Prostate gland (tissue), 2 donors: ENCODE measurements at regions not wholly inside any gene's neighbourhood (a gene's known extent, or its start where the extent isn't known, plus 50 kb on each side); places are given as distances from the start of the nearest gene placed in this dataset.

ENCODE experiments used
- DNase-seq: peaks from one replicate; pipeline ENCODE4 v3.0.0-alpha.2; 2019; ENCODE audit warnings: low spot score
- H3K27ac ChIP-seq, 2 donors: fragments of 200-600 bp; sonication (generic); 2 replicates each; pipeline ENCODE4 v1.5.1; 2017 to 2019
- H3K27me3 ChIP-seq: fragments of 200-600 bp; sonication (generic); replicated peaks from 2 replicates; pipeline ENCODE4 v1.5.1; 2019; ENCODE audit not compliant: insufficient read depth
- H3K36me3 ChIP-seq, 2 donors: fragments of 200-600 bp; sonication (generic); 1 replicate in 1 of 2; 2 replicates in 1 of 2; pipeline versions ENCODE4 v1.5.1 to v1.8.1; 2017 to 2019
- H3K4me1 ChIP-seq: fragments of 200-600 bp; sonication (generic); replicated peaks from 2 replicates; pipeline ENCODE4 v1.5.1; 2019
- H3K4me3 ChIP-seq, 2 donors: fragments of 200-600 bp; sonication (generic); 2 replicates each; pipeline ENCODE4 v1.5.1; 2017 to 2019
- H3K9me3 ChIP-seq: fragments of 200-600 bp; sonication (generic); 2 replicates; pipeline ENCODE4 v1.5.1; 2017
- POLR2A ChIP-seq: fragments of 450-650 bp; IDR thresholded peaks from one replicate; pipeline ENCODE4 v1.6.1; 2016; ENCODE audit warnings: antibody characterized with exemption, mild to moderate bottlenecking
- POLR2AphosphoS5 ChIP-seq: sonication (generic); formaldehyde crosslinking; IDR thresholded peaks from one replicate; pipeline ENCODE4 v1.6.1; 2017; ENCODE audit warnings: antibody characterized with exemption
- WGBS: methylation state at CpG from one replicate; pipeline ENCODE4 v1.1.5; 2018; 5-methylcytosine and 5-hydroxymethylcytosine counted together
- intact Hi-C: fragments of 100-400 bp; cut with DNase I; formaldehyde crosslinking; loops from one replicate; pipeline ENCODE4 v1.14.2; 2022
- TF ChIP-seq, protein P1 (sequence below), 4 experiments: fragments of 200-600 bp in 2 of 4; fragments of 450-650 bp in 2 of 4; sonication (generic) in 2 of 4; IDR thresholded peaks; 1 replicate in 3 of 4; 2 replicates in 1 of 4; pipeline ENCODE4 v1.5.1; 2016 to 2019; ENCODE audit warnings: antibody characterized with exemption in 4 of 4, mild to moderate bottlenecking in 2 of 4, moderate library complexity in 2 of 4

GRCh38 chrX:39484159-39485068, 613.3 kb downstream of the BCOR start:
- no peak for DNase-seq
- 77% methylated on average over 12 of the region's 12 CpGs for WGBS
- Histone ChIP-seq H3K4me1 (no peaks in the 10 kb centered on the region), H3K9me3 (no peaks in the 10 kb centered on the region), H3K36me3 (no peaks in the 10 kb centered on the region), H3K4me3 (no peak overlapping the region), H3K27me3 (no peaks in the 10 kb centered on the region), H3K27ac (no peak overlapping the region)
- intact Hi-C loops = no loop called here
- TF ChIP-seq, protein P1, sequence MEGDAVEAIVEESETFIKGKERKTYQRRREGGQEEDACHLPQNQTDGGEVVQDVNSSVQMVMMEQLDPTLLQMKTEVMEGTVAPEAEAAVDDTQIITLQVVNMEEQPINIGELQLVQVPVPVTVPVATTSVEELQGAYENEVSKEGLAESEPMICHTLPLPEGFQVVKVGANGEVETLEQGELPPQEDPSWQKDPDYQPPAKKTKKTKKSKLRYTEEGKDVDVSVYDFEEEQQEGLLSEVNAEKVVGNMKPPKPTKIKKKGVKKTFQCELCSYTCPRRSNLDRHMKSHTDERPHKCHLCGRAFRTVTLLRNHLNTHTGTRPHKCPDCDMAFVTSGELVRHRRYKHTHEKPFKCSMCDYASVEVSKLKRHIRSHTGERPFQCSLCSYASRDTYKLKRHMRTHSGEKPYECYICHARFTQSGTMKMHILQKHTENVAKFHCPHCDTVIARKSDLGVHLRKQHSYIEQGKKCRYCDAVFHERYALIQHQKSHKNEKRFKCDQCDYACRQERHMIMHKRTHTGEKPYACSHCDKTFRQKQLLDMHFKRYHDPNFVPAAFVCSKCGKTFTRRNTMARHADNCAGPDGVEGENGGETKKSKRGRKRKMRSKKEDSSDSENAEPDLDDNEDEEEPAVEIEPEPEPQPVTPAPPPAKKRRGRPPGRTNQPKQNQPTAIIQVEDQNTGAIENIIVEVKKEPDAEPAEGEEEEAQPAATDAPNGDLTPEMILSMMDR (IDR thresholded peaks at IDR 0.05) = no peak
- no peak for TF ChIP-seq POLR2AphosphoS5
- no peak for TF ChIP-seq POLR2A

DNA sequence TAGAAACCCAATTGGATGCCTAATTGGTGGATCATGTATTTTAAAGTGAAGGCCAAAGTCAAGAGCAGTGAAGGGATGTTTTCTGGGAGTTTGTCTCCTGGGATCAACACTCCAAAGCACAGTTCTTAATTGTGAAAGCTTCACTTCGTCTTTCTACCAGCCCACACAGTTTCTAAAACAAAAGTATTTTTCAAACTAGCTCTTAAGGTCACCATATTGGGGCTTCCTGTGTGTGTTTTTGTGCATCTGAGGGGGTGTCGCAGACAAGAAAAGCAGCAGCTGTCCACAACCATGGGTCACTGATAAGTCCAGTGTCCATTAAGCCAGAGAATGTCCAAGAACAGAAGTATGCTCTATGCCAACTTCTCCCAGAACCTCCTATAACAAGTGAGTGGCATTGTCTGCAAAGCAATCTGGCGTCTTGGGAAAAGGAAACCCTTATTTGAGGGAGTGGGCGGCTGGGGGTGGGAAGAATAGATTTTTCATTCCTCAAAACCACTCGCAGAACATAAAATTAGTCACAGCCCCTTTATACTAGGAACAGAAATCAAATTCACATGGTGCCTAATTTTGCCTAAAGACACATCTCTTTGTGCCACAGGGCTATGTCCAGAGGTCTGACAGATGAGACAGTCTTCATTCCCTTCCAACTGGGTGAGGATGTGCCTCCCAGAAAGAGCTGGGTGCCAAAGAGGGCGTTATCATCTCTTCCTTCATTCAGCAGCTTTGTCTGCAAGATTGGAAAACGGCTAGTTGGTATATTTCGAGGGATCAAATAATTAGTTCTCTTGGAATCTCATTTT, 610.4 kb downstream of the BCOR start:
- Histone ChIP-seq H3K27me3 (no peaks in the 10 kb centered on the region), H3K4me1 (no peaks in the 10 kb centered on the region), H3K4me3 (no peak overlapping the region), H3K9me3 (no peaks in the 10 kb centered on the region), H3K27ac (no peak overlapping the region), H3K36me3 (no peaks in the 10 kb centered on the region)
- no peak for TF ChIP-seq POLR2AphosphoS5
- no peak for TF ChIP-seq POLR2A
- TF ChIP-seq, protein P1 (IDR thresholded peaks at IDR 0.05) = no peak
- 87% methylated on average over 8 of the region's 8 CpGs for WGBS
- no peak for DNase-seq
- intact Hi-C loops = no loop called here

GRCh38 chrX:39487969-39488330, 609.8 kb downstream of the BCOR start:
- Histone ChIP-seq H3K36me3 (no peaks in the 10 kb centered on the region), H3K4me3 (no peak overlapping the region), H3K4me1 (no peaks in the 10 kb centered on the region), H3K27me3 (no peaks in the 10 kb centered on the region), H3K27ac (no peak overlapping the region), H3K9me3 (no peaks in the 10 kb centered on the region)
- TF ChIP-seq POLR2AphosphoS5 (no peak), POLR2A (no peak)
- TF ChIP-seq, protein P1 (IDR thresholded peaks at IDR 0.05) = no peak
- WGBS = 98% methylated on average over 4 of the region's 4 CpGs
- no peak for DNase-seq
- intact Hi-C loops = no loop called here

- WGBS = 52% methylated on average over 9 of the region's 10 CpGs
- no peaks in the 10 kb centered on the region for H3K9me3 ChIP-seq
- no peak for DNase-seq
Measured at GRCh38 chrX:39491548-39492297, 606.0 kb downstream of the BCOR start.

More at GRCh38 chrX:39491548-39492297, 606.0 kb downstream of the BCOR start:
- intact Hi-C loops = no loop called here
- no peaks in the 10 kb centered on the region for H3K4me1 ChIP-seq
- no peak overlapping the region for H3K4me3 ChIP-seq
- no peak overlapping the region for H3K27ac ChIP-seq
- no peak for TF ChIP-seq POLR2AphosphoS5
- no peak for TF ChIP-seq POLR2A
- TF ChIP-seq, protein P1 (IDR thresholded peaks at IDR 0.05) = no peak
- H3K36me3 ChIP-seq = no peaks in the 10 kb centered on the region
- H3K27me3 ChIP-seq = no peaks in the 10 kb centered on the region
